T-cell (primary cell): ENCODE measurements at regions not wholly inside any gene's neighbourhood (a gene's known extent, or its start where the extent isn't known, plus 50 kb on each side); places are given as distances from the start of the nearest gene placed in this dataset.

Experiments used
- ATAC-seq, 4 experiments: fragments of 200-7000 bp in 3 of 4; fragments of 150-1000 bp in 1 of 4; cut with Tn5 transposase; replicated peaks in 1 of 4; 1 replicate in 3 of 4; 2 replicates in 1 of 4; pipeline ENCODE4 v1.10.0; 2021; ENCODE audit warnings: moderate library complexity in 3 of 4, mild to moderate bottlenecking in 2 of 4, moderate number of reproducible peaks in 1 of 4
- CTCF ChIA-PET, 2 donors: fragments of 300-600 bp; sonication (Branson Sonifier 250); formaldehyde crosslinking; loops; one replicate each; lab custom pipeline; 2022; ENCODE audit warnings: antibody characterized with exemption in 2 of 2; lab: Charles Lee
- POLR2A ChIA-PET, 2 donors: fragments of 300-600 bp; sonication (Branson Sonifier 250); formaldehyde crosslinking; loops; one replicate each; lab custom pipeline; 2022; ENCODE audit warnings: antibody characterized with exemption in 2 of 2; lab: Charles Lee
- DNase-seq, 35 experiments: peaks; one replicate each; pipeline versions ENCODE4 v3.0.0 to v3.0.0-alpha.2; 2013 to 2023
- H3K27ac ChIP-seq: one replicate; pipeline ENCODE4 v1.5.1; 2013; ENCODE audit warnings: low read length
- H3K27me3 ChIP-seq, 2 experiments: replicated peaks in 1 of 2; 1 replicate in 1 of 2; 2 replicates in 1 of 2; pipeline versions ENCODE4 v1.6.1 to v1.7.0; 2013; ENCODE audit warnings: low read length in 1 of 2, mixed read lengths in 1 of 2; ENCODE audit not compliant: control insufficient read depth in 2 of 2, insufficient read depth in 2 of 2; ENCODE audit errors: extremely low read depth in 1 of 2
- H3K36me3 ChIP-seq, 2 donors: 1 replicate in 1 of 2; 2 replicates in 1 of 2; pipeline versions ENCODE4 v1.6.1 to v1.7.0; 2013; ENCODE audit warnings: low read length in 1 of 2; ENCODE audit not compliant: control insufficient read depth in 2 of 2, insufficient read depth in 1 of 2; ENCODE audit errors: extremely low read depth in 1 of 2
- H3K4me1 ChIP-seq, 2 experiments: 1 replicate in 1 of 2; 2 replicates in 1 of 2; pipeline versions ENCODE4 v1.6.1 to v1.7.0; 2013; ENCODE audit warnings: low read length in 2 of 2, mixed read lengths in 1 of 2; ENCODE audit not compliant: insufficient read depth in 2 of 2, control insufficient read depth in 1 of 2; ENCODE audit errors: extremely low read depth in 1 of 2
- H3K4me3 ChIP-seq, 2 donors: 1 replicate in 1 of 2; 2 replicates in 1 of 2; pipeline versions ENCODE4 v1.5.1 to v1.7.0; 2013; ENCODE audit warnings: mild to moderate bottlenecking in 2 of 2, low read length in 1 of 2, moderate library complexity in 1 of 2; ENCODE audit not compliant: control insufficient read depth in 1 of 2; ENCODE audit errors: extremely low read depth in 1 of 2
- H3K9me3 ChIP-seq: 2 replicates; pipeline ENCODE4 v1.7.0; 2013
- H3K27ac Mint-ChIP-seq, 2 donors: one replicate each; pipeline ENCODE4 v1.8.0; 2020 to 2021; ENCODE audit warnings: mild to moderate bottlenecking in 2 of 2, mixed read lengths in 2 of 2
- H3K27me3 Mint-ChIP-seq, 2 donors: one replicate each; pipeline ENCODE4 v1.8.0; 2021 to 2022; ENCODE audit warnings: mixed read lengths in 2 of 2
- H3K36me3 Mint-ChIP-seq: one replicate; pipeline ENCODE4 v1.8.0; 2021; ENCODE audit warnings: mixed read lengths
- H3K4me1 Mint-ChIP-seq, 3 donors: one replicate each; pipeline ENCODE4 v1.8.0; 2020 to 2022; ENCODE audit warnings: mixed read lengths in 3 of 3, mild to moderate bottlenecking in 1 of 3
- H3K4me3 Mint-ChIP-seq, 3 donors: one replicate each; pipeline ENCODE4 v1.8.0; 2020 to 2022; ENCODE audit warnings: mild to moderate bottlenecking in 3 of 3, mixed read lengths in 3 of 3, moderate library complexity in 3 of 3
- H3K9me3 Mint-ChIP-seq, 3 donors: one replicate each; pipeline ENCODE4 v1.8.0; 2020 to 2022; ENCODE audit warnings: mixed read lengths in 3 of 3
- WGBS: methylation state at CpG from one replicate; pipeline ENCODE4 v1.1.5; 2013; ENCODE audit warnings: missing lambda C conversion rate; ENCODE audit not compliant: insufficient coverage; 5-methylcytosine and 5-hydroxymethylcytosine counted together

DNA sequence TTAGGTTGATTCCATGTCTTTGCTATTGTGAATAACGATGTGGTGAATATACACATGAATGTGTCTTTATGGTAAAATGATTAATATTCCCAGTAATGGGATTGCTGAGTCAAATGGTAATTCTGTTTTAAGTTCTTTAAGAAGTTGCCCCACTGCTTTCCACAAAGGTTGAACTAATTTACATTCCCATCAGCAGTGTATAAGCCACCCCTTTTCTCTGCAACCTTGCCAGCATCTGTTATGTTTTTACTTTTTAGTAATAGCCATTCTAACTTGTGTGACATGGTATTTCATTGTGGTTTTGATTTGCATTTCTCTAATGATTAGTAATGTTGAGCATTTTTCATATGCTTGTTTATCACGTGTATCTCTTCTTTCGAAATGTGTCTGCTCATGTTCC, 503.3 kb downstream of the PCDH18 start:
- no peaks in the 10 kb centered on the region for H3K36me3 Mint-ChIP-seq
- POLR2A ChIA-PET = no interaction called here
- DNase-seq (no peak), ATAC-seq (no peak)
- CTCF ChIA-PET = no interaction called here
- H3K4me1 ChIP-seq = no peaks in the 10 kb centered on the region
- H3K4me1 Mint-ChIP-seq = no peaks in the 10 kb centered on the region
- H3K27ac Mint-ChIP-seq = no peak overlapping the region
- no peaks in the 10 kb centered on the region for H3K27me3 ChIP-seq
- H3K4me3 Mint-ChIP-seq = no peak overlapping the region
- no CpG with 5 or more reads among the region's 3 CpGs for WGBS
- no peaks in the 10 kb centered on the region for H3K9me3 ChIP-seq
- peaks cover 11 to 32% (median 17%) of the 10 kb centered on the region in 3 donors for H3K9me3 Mint-ChIP-seq
- no peak overlapping the region for H3K27ac ChIP-seq
- H3K27me3 Mint-ChIP-seq = no peaks in the 10 kb centered on the region
- H3K4me3 ChIP-seq = no peak overlapping the region
- H3K36me3 ChIP-seq = no peaks in the 10 kb centered on the region

DNA sequence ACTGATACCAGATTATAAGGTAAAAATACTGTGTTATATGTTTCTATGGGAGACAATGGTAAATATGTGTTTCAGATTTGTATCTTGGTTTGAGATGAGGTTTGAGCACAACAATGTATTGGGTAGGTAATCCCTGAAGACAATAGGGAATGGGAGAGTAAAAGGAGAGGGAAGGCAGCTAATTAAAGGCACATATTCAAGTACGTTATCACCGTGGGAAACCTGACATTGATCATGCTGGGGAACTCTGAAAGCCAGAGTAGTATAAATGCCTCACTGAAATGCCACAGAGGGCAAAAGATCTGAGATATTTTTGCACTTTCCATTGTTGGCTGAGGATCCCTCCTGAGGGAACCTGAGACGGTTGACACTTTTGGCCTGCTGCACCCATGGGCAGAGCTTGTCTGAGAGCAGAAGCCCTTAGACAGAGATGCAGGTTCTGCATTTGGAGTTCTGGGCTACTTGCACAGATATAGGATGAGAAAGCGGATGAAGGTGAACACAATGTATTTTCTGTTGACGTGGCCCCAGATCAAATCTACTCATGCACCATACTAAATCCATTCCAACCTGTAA, 506.7 kb downstream of the PCDH18 start:
- H3K9me3 Mint-ChIP-seq = peaks cover 10 to 22% (median 12%) of the 10 kb centered on the region in 3 donors
- H3K4me1 Mint-ChIP-seq = no peaks in the 10 kb centered on the region
- Histone ChIP-seq H3K27me3 (no peaks in the 10 kb centered on the region), H3K4me1 (no peaks in the 10 kb centered on the region), H3K36me3 (no peaks in the 10 kb centered on the region), H3K9me3 (no peaks in the 10 kb centered on the region), H3K27ac (no peak overlapping the region), H3K4me3 (no peak overlapping the region)
- 68% methylated on average over 3 of the region's 5 CpGs for WGBS
- DNase-seq = no peak
- H3K4me3 Mint-ChIP-seq = no peak overlapping the region
- no peaks in the 10 kb centered on the region for H3K27me3 Mint-ChIP-seq
- no peak overlapping the region for H3K27ac Mint-ChIP-seq
- ATAC-seq = no peak
- H3K36me3 Mint-ChIP-seq = no peaks in the 10 kb centered on the region
- POLR2A ChIA-PET = no interaction called here
- CTCF ChIA-PET = no interaction called here

DNA sequence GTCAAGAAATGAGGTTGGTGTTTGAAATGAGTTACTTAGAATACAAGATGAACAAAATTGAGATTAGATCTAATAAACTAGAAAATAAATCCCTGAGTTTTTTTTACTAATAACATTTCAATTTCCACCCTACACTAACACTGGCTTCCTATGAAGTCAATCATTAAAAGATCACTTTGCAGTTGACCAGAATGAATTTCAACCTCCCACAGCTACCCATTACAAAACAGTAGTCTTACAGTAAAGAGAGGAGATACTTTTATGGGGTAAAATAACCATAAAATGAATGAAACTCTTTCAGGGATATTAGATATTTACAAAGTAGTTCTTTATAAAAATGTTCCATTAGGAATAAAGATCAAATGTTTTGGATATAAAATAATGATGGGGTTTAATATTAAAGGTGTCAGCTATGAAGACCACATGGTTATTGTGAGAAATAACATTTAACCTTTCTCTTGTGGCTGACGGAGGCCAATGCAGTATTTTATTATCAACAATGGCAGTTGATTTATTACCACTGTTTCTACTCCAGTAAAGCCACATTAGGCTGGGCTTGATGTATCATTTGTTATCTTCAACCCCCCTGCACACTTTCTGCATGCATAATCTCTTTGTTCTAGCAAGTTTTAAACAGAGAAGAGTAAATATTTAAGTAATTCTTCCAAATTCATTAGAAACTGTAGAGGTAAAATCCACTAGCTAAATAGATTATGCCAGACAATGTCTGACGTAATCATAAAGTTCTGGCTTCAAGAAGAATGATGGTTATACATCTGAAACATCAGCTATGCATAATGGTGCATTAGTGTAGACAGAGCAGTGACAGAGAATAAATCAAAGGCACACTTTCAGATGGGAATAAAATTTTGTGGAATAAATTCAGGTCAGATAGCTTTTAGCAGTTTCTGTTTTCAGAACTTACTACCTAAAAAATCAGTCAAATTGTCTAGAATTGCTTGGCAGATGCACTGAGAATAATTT, 516.6 kb downstream of the PCDH18 start:
- Histone ChIP-seq H3K4me3 (no peak overlapping the region), H3K27me3 (no peaks in the 10 kb centered on the region), H3K27ac (no peak overlapping the region), H3K36me3 (no peaks in the 10 kb centered on the region), H3K9me3 (no peaks in the 10 kb centered on the region), H3K4me1 (no peaks in the 10 kb centered on the region)
- Mint-ChIP-seq H3K27ac (no peak overlapping the region), H3K4me1 (no peaks in the 10 kb centered on the region), H3K27me3 (no peaks in the 10 kb centered on the region), H3K36me3 (no peaks in the 10 kb centered on the region), H3K4me3 (no peak overlapping the region), H3K9me3 (peaks cover 0 to 6% (median 3%) of the 10 kb centered on the region in 3 donors)
- no CpG with 5 or more reads among the region's 2 CpGs for WGBS
- CTCF ChIA-PET = no interaction called here
- DNase-seq = no peak
- ATAC-seq = no peak
- POLR2A ChIA-PET = no interaction called here

DNA sequence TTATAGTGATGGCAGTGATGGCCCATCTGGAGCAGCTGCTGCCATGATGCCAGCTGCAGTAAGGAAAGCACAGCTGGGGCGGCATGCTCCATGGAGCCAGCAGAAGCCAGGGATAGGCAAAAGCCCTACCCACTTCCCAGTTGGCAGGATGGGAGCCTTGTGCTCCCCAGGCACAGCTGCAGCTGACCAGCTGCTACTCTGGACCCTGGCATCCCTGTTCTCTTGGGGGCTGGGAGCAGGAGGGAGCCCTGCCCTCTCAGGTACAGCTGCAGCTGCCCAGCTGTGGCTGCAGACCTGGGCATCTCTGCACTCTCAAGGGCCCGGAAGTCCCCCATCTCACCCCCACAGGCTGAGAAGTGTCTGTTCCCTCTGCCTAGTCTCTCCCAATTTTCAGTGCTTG, 531.9 kb downstream of the PCDH18 start:
- no peak overlapping the region for H3K27ac ChIP-seq
- H3K27me3 ChIP-seq = no peaks in the 10 kb centered on the region
- no peaks in the 10 kb centered on the region for H3K9me3 ChIP-seq
- Mint-ChIP-seq H3K36me3 (no peaks in the 10 kb centered on the region), H3K4me3 (no peak overlapping the region), H3K9me3 (peaks cover 9 to 20% (median 11%) of the 10 kb centered on the region in 3 donors), H3K4me1 (no peaks in the 10 kb centered on the region), H3K27ac (no peak overlapping the region), H3K27me3 (no peaks in the 10 kb centered on the region)
- ChIA-PET CTCF (no interaction called here), POLR2A (no interaction called here)
- no peaks in the 10 kb centered on the region for H3K4me1 ChIP-seq
- no CpG with 5 or more reads among the region's 2 CpGs for WGBS
- DNase-seq (no peak), ATAC-seq (no peak)
- H3K36me3 ChIP-seq = no peaks in the 10 kb centered on the region
- no peak overlapping the region for H3K4me3 ChIP-seq

DNA sequence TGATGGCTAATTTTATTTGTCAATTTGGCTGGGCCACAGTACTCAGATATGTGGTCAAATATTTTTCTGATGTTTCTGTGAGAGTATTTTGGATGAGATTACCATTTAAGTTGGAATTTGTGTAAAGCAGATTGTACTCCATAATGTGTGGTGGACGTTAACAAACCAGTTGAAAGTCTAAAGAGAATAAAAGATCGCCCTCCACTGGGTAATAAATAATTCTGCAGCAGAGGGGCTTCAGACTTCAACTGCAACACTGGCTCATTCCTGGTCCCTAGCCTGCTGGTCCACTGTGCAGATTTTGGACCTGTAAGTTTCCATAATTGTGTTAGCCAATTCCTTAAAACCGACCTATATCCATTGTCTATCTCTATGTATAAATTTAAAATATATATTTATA, 540.3 kb downstream of the PCDH18 start:
- Mint-ChIP-seq H3K27ac (no peak overlapping the region), H3K36me3 (no peaks in the 10 kb centered on the region), H3K9me3 (peaks cover 15 to 17% (median 17%) of the 10 kb centered on the region in 3 donors), H3K27me3 (no peaks in the 10 kb centered on the region), H3K4me1 (no peaks in the 10 kb centered on the region), H3K4me3 (no peak overlapping the region)
- DNase-seq (no peak), ATAC-seq (no peak)
- H3K36me3 ChIP-seq = no peaks in the 10 kb centered on the region
- no peaks in the 10 kb centered on the region for H3K4me1 ChIP-seq
- H3K27ac ChIP-seq = no peak overlapping the region
- ChIA-PET POLR2A (no interaction called here), CTCF (no interaction called here)
- H3K4me3 ChIP-seq = no peak overlapping the region
- 48% methylated on average over 2 of the region's 3 CpGs for WGBS
- no peaks in the 10 kb centered on the region for H3K9me3 ChIP-seq
- H3K27me3 ChIP-seq = no peaks in the 10 kb centered on the region

DNA sequence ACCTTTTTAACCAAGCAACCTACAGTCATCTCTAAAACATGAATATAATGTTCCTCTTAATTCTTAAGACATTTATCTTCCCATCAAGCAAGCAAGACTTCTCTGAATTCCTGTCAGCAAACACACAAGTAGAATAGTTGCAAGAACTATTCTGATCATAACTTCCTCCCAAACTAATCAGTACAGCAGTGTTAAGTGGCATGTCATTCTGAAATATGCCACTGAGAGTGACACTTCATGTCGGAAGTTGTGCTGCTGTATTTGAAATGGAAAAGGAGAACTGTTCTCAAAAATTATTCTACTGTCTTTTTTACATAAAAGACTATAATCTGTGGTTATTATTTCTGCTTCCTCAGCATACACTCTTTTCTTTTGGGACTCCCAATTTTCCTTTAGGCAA, 546.6 kb downstream of the PCDH18 start:
- Mint-ChIP-seq H3K27me3 (no peaks in the 10 kb centered on the region), H3K27ac (no peak overlapping the region), H3K4me1 (no peaks in the 10 kb centered on the region), H3K4me3 (no peak overlapping the region), H3K9me3 (peaks cover 9 to 23% (median 12%) of the 10 kb centered on the region in 3 donors), H3K36me3 (no peaks in the 10 kb centered on the region)
- Histone ChIP-seq H3K27me3 (no peaks in the 10 kb centered on the region), H3K36me3 (no peaks in the 10 kb centered on the region), H3K4me3 (no peak overlapping the region), H3K9me3 (no peaks in the 10 kb centered on the region), H3K27ac (no peak overlapping the region), H3K4me1 (no peaks in the 10 kb centered on the region)
- ATAC-seq (no peak), DNase-seq (no peak)
- ChIA-PET POLR2A (interaction anchor here in 1 of 2 donors (0.6 kb wide), 1 partner anchor 56 kb away, joined by 3 read pairs; no protein-coding TSS in a partner anchor), CTCF (no interaction called here)
- no CpG with 5 or more reads among the region's 1 CpG for WGBS
